ENCODE measurements at regions not wholly inside any gene's neighbourhood (a gene's known extent, or its start where the extent isn't known, plus 50 kb on each side); places are given as distances from the start of the nearest gene placed in this dataset.

GRCh38 chr5:130427222-130427955 is 523.1 kb downstream of the CHSY3 start:
- H2BK5ac ChIP-seq (ENCODE audit: insufficient read length, low read length), result no peak overlapping the region
- H3K79me2 ChIP-seq (ENCODE audit: insufficient read depth, low read length), result no peaks in the 10 kb centered on the region
- Mint-ChIP-seq H3K9me3 (no peaks in the 10 kb centered on the region), H3K27me3 (ENCODE audit: low read depth) (no peaks in the 10 kb centered on the region), H3K27ac (no peak overlapping the region), H3K4me1 (no peaks in the 10 kb centered on the region), H3K4me3 (no peak overlapping the region), H3K36me3 (ENCODE audit: insufficient read depth in 1 of 3, low read depth in 3 of 3) (no peaks in the 10 kb centered on the region; a peak in 1 of 7 replicates)
- no CpG with 5 or more reads among the region's 6 CpGs for WGBS (ENCODE audit: extremely low coverage, insufficient read length, low lambda C conversion rate)
- TF ChIP-seq CTCF (conservative IDR thresholded peaks at IDR 0.05), result no peak
- no peaks in the 10 kb centered on the region for H3K23me2 ChIP-seq (ENCODE audit: insufficient read length, low read depth, low read length, poor library complexity, severe bottlenecking)
- H4K8ac ChIP-seq (replicated peaks; ENCODE audit: insufficient read length, low read depth, low read length), result no peak overlapping the region
- H2AFZ ChIP-seq (ENCODE audit: low read length), result no peak overlapping the region
- no peaks in the 10 kb centered on the region for H3K4me1 ChIP-seq (ENCODE audit: insufficient read depth, low read length)
- no peak overlapping the region for H4K91ac ChIP-seq (ENCODE audit: insufficient read length, low read depth, low read length)
- no peak overlapping the region for H3K56ac ChIP-seq (ENCODE audit: insufficient read length, low read depth, low read length)
- H3K4me2 ChIP-seq (ENCODE audit: insufficient read depth, insufficient read length, low read length), result no peak overlapping the region
- H2BK12ac ChIP-seq (ENCODE audit: insufficient read length, low read depth, low read length), result no peak overlapping the region
- H4K5ac ChIP-seq (ENCODE audit: insufficient read length, low read depth, low read length), result no peak overlapping the region
- H3K14ac ChIP-seq (ENCODE audit: insufficient read depth, low read length), result no peak overlapping the region
- H3K9me3 ChIP-seq (ENCODE audit: control insufficient read depth, low read depth, low read length), result no peaks in the 10 kb centered on the region
- no peaks in the 10 kb centered on the region for H4K20me1 ChIP-seq (ENCODE audit: control insufficient read depth, insufficient read depth, insufficient read length)
- no peak overlapping the region for H2BK120ac ChIP-seq (ENCODE audit: low read depth, low read length, poor library complexity, severe bottlenecking)
- DNase-seq, result no peak
- H3K79me1 ChIP-seq (ENCODE audit: insufficient read depth, low read depth, low read length, poor library complexity, severe bottlenecking), result no peaks in the 10 kb centered on the region
- H2BK15ac ChIP-seq (ENCODE audit: low read depth, low read length), result no peak overlapping the region
- H3K18ac ChIP-seq (ENCODE audit: insufficient read length, low read depth, low read length), result no peak overlapping the region
- H3K4ac ChIP-seq (ENCODE audit: low read depth, low read length), result no peak overlapping the region
- no peak overlapping the region for H2AK5ac ChIP-seq (ENCODE audit: insufficient read length, low read length)
- H3T11ph ChIP-seq (ENCODE audit: low read length), result no peak overlapping the region
- H3K27ac ChIP-seq (ENCODE audit: insufficient read length, low read depth, low read length), result no peak overlapping the region
- H3K9ac ChIP-seq (ENCODE audit: extremely low read depth, insufficient read length, low read length), result no peak overlapping the region
- H3K23ac ChIP-seq (ENCODE audit: insufficient read length, low read depth, low read length), result no peak overlapping the region
- H3K27me3 ChIP-seq (ENCODE audit: insufficient read depth, low read length), result no peaks in the 10 kb centered on the region
- no peak overlapping the region for H2BK20ac ChIP-seq (ENCODE audit: low read depth, low read length, poor library complexity, severe bottlenecking)
